KMS-11 (cell line): ENCODE measurements at regions not wholly inside any gene's neighbourhood (a gene's known extent, or its start where the extent isn't known, plus 50 kb on each side); places are given as distances from the start of the nearest gene placed in this dataset.

Experiments
- H2AFZ ChIP-seq: fragments of 200-600 bp; sonication (generic); 2 replicates; pipeline ENCODE4 v1.6.1; 2016; ENCODE audit warnings: antibody characterized with exemption, mixed run types, low read depth
- H3K27ac ChIP-seq: fragments of 200-600 bp; sonication (generic); 2 replicates; pipeline ENCODE4 v1.6.1; 2016; ENCODE audit warnings: mild to moderate bottlenecking, mixed run types
- H3K27me3 ChIP-seq: fragments of 200-600 bp; sonication (generic); 2 replicates; pipeline ENCODE4 v1.6.1; 2017; ENCODE audit warnings: mild to moderate bottlenecking, low read depth, mixed run types, moderate library complexity; ENCODE audit not compliant: insufficient read depth
- H3K36me3 ChIP-seq: fragments of 200-600 bp; sonication (generic); 2 replicates; pipeline ENCODE4 v1.6.1; 2017; ENCODE audit warnings: mild to moderate bottlenecking, mixed run types; ENCODE audit not compliant: insufficient read depth
- H3K4me1 ChIP-seq: fragments of 200-600 bp; sonication (generic); 2 replicates; pipeline ENCODE4 v1.6.1; 2016; ENCODE audit warnings: mild to moderate bottlenecking, low read depth, mixed run types; ENCODE audit not compliant: poor library complexity, severe bottlenecking
- H3K4me2 ChIP-seq: fragments of 200-600 bp; sonication (generic); 2 replicates; pipeline ENCODE4 v1.7.0; 2016; ENCODE audit warnings: mild to moderate bottlenecking, mixed run types
- H3K4me3 ChIP-seq: fragments of 200-600 bp; sonication (generic); IDR thresholded peaks from 2 replicates; pipeline ENCODE4 v1.6.1; 2017; ENCODE audit warnings: low read depth, low read length, mixed read lengths; ENCODE audit not compliant: insufficient read depth
- H3K79me2 ChIP-seq: fragments of 200-600 bp; sonication (generic); 2 replicates; pipeline ENCODE4 v1.6.1; 2016; ENCODE audit warnings: low read depth, mixed run types; ENCODE audit not compliant: insufficient read depth
- H3K9ac ChIP-seq: fragments of 200-600 bp; sonication (generic); 2 replicates; pipeline ENCODE4 v1.6.1; 2016; ENCODE audit warnings: mild to moderate bottlenecking, mixed run types
- H4K20me1 ChIP-seq: fragments of 200-600 bp; sonication (generic); 2 replicates; pipeline ENCODE4 v1.6.1; 2016; ENCODE audit warnings: mild to moderate bottlenecking, mixed run types; ENCODE audit not compliant: insufficient read depth
- CTCF ChIP-seq: fragments of 200-600 bp; sonication (generic); conservative IDR thresholded peaks from 2 replicates; pipeline ENCODE4 v1.6.1; 2017; ENCODE audit warnings: low read depth, mild to moderate bottlenecking, antibody characterized with exemption, low read length, moderate library complexity, mixed read lengths

- H3K4me1 ChIP-seq, result no peaks in the 10 kb centered on the region
- no peaks in the 10 kb centered on the region for H3K79me2 ChIP-seq
- no peak overlapping the region for H3K9ac ChIP-seq
- H3K4me2 ChIP-seq, result no peak overlapping the region
- no peak overlapping the region for H3K27ac ChIP-seq
- no peak for TF ChIP-seq CTCF
- no peaks in the 10 kb centered on the region for H3K27me3 ChIP-seq
- H2AFZ ChIP-seq, result no peak overlapping the region
- H3K4me3 ChIP-seq, result no peak overlapping the region
- no peaks in the 10 kb centered on the region for H4K20me1 ChIP-seq
- no peaks in the 10 kb centered on the region for H3K36me3 ChIP-seq
Observed at GRCh38 chr4:126860308-126860707, 772.4 kb upstream of the INTU start.

- Histone ChIP-seq H4K20me1 (no peaks in the 10 kb centered on the region), H3K27ac (no peak overlapping the region), H3K4me2 (no peak overlapping the region), H3K4me1 (no peaks in the 10 kb centered on the region), H3K4me3 (no peak overlapping the region), H3K79me2 (no peaks in the 10 kb centered on the region), H3K9ac (no peak overlapping the region), H3K36me3 (no peaks in the 10 kb centered on the region), H3K27me3 (no peaks in the 10 kb centered on the region), H2AFZ (no peak overlapping the region)
- no peak for TF ChIP-seq CTCF
Observed at GRCh38 chr4:126869967-126870366, 762.8 kb upstream of the INTU start.

- Histone ChIP-seq H3K36me3 (no peaks in the 10 kb centered on the region), H3K79me2 (no peaks in the 10 kb centered on the region), H3K4me3 (no peak overlapping the region), H2AFZ (no peak overlapping the region), H3K27me3 (no peaks in the 10 kb centered on the region), H3K27ac (no peak overlapping the region), H3K4me1 (no peaks in the 10 kb centered on the region), H3K4me2 (no peak overlapping the region), H4K20me1 (no peaks in the 10 kb centered on the region), H3K9ac (no peak overlapping the region)
- TF ChIP-seq CTCF, result no peak
Observed at GRCh38 chr4:126871810-126872209, 760.9 kb upstream of the INTU start.

GRCh38 chr4:126874533-126874932 is 758.2 kb upstream of the INTU start:
- H2AFZ ChIP-seq, result no peak overlapping the region
- TF ChIP-seq CTCF, result no peak
- no peaks in the 10 kb centered on the region for H3K36me3 ChIP-seq

GRCh38 chr4:126888968-126889367 is 743.8 kb upstream of the INTU start:
- no peaks in the 10 kb centered on the region; the same call in 1 of the 2 replicates for H3K27me3 ChIP-seq
- no peak for TF ChIP-seq CTCF
- H4K20me1 ChIP-seq, result no peaks in the 10 kb centered on the region
- no peak overlapping the region for H2AFZ ChIP-seq
- no peak overlapping the region for H3K27ac ChIP-seq
- H3K4me1 ChIP-seq, result no peaks in the 10 kb centered on the region
- no peaks in the 10 kb centered on the region for H3K79me2 ChIP-seq
- no peak overlapping the region for H3K9ac ChIP-seq
- H3K36me3 ChIP-seq, result no peaks in the 10 kb centered on the region
- H3K4me3 ChIP-seq, result no peak overlapping the region
- no peak overlapping the region for H3K4me2 ChIP-seq

More at GRCh38 chr4:126874533-126874932, 758.2 kb upstream of the INTU start:
- Histone ChIP-seq H3K27me3 (no peaks in the 10 kb centered on the region), H3K9ac (no peak overlapping the region), H4K20me1 (no peaks in the 10 kb centered on the region), H3K4me2 (no peak overlapping the region), H3K79me2 (no peaks in the 10 kb centered on the region), H3K4me3 (no peak overlapping the region), H3K4me1 (no peaks in the 10 kb centered on the region), H3K27ac (no peak overlapping the region)
